ENCODE measurements at regions not wholly inside any gene's neighbourhood (a gene's known extent, or its start where the extent isn't known, plus 50 kb on each side); places are given as distances from the start of the nearest gene placed in this dataset.

DNA sequence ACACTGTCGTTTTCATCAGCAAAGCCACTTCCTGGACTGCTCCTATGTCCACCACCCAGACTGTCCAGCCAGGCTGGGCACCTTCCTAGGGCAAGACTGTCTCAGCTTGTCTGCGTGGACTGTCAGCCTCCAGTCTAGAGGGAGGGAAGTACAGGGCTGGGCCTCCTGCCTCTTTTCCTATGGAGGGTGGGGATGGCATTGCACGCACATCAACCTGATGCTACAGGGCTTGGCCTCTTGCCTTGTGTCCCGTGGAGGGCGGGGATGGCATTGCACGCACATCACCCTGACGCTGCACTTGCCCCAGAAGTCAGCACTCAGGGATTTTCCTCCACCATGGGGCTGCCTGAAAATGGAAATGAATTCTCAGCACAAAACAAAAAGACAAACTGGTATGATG is 304.2 kb upstream of the CDH4 start:
- no peak overlapping the region for H3K4me3 Mint-ChIP-seq (ENCODE audit: unreplicated experiment)
- no peak for DNase-seq (ENCODE audit: unreplicated experiment)
- POLR2A ChIA-PET: no interaction called here
- no peaks in the 10 kb centered on the region for H3K4me1 Mint-ChIP-seq (ENCODE audit: insufficient read depth, unreplicated experiment)
- BruUV-seq (replicated peaks): no TSS peak
- TF ChIP-seq, protein P1, sequence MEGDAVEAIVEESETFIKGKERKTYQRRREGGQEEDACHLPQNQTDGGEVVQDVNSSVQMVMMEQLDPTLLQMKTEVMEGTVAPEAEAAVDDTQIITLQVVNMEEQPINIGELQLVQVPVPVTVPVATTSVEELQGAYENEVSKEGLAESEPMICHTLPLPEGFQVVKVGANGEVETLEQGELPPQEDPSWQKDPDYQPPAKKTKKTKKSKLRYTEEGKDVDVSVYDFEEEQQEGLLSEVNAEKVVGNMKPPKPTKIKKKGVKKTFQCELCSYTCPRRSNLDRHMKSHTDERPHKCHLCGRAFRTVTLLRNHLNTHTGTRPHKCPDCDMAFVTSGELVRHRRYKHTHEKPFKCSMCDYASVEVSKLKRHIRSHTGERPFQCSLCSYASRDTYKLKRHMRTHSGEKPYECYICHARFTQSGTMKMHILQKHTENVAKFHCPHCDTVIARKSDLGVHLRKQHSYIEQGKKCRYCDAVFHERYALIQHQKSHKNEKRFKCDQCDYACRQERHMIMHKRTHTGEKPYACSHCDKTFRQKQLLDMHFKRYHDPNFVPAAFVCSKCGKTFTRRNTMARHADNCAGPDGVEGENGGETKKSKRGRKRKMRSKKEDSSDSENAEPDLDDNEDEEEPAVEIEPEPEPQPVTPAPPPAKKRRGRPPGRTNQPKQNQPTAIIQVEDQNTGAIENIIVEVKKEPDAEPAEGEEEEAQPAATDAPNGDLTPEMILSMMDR (IDR thresholded peaks at IDR 0.05; ENCODE audit: unreplicated experiment): no peak
- intact Hi-C loops (cut with micrococcal nuclease): no loop called here
- CTCF ChIA-PET: interaction anchor here (0.6 to 1.3 kb wide), 3 partner anchors 11 to 94 kb away, joined by 3 read pairs; no protein-coding TSS in a partner anchor
- peaks cover 9% of the 10 kb centered on the region for H3K9me3 Mint-ChIP-seq (ENCODE audit: unreplicated experiment)
- peaks cover 87% of the 10 kb centered on the region for H3K27me3 Mint-ChIP-seq (ENCODE audit: insufficient read depth, unreplicated experiment)
- no peaks in the 10 kb centered on the region for H3K36me3 Mint-ChIP-seq (ENCODE audit: insufficient read depth, unreplicated experiment)
- H3K27ac Mint-ChIP-seq (ENCODE audit: low read depth, unreplicated experiment): no peak overlapping the region

DNA sequence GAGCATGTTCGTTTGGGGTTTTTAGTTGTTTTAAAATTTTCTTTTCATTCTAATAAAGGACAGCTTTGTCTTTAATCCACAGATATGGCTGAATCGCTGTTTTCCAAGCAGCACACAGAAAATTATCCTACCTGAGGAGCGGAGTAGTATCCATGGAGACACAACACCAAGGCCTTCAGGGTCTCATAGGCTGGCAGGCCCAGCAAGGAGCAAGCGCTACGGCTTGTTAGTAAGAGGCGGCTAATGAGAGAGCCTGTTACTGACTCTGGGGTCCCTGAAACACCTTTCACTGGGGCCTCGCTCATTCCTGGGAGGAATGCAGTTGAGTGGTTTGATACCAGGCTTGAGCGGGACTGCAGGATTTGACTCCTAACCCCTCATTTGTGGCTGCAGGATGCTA is 303.8 kb upstream of the CDH4 start:
- Mint-ChIP-seq H3K4me3 (ENCODE audit: unreplicated experiment) (no peak overlapping the region), H3K27ac (ENCODE audit: low read depth, unreplicated experiment) (no peak overlapping the region), H3K9me3 (ENCODE audit: unreplicated experiment) (peaks cover 9% of the 10 kb centered on the region), H3K36me3 (ENCODE audit: insufficient read depth, unreplicated experiment) (no peaks in the 10 kb centered on the region), H3K4me1 (ENCODE audit: insufficient read depth, unreplicated experiment) (no peaks in the 10 kb centered on the region), H3K27me3 (ENCODE audit: insufficient read depth, unreplicated experiment) (peaks cover 87% of the 10 kb centered on the region)
- intact Hi-C loops (cut with micrococcal nuclease): no loop called here
- CTCF ChIA-PET: interaction anchor here (1.0 kb wide), 1 partner anchor 89 kb away, joined by 3 read pairs; no protein-coding TSS in a partner anchor
- TF ChIP-seq, protein P1 (IDR thresholded peaks at IDR 0.05; ENCODE audit: unreplicated experiment): no peak
- DNase-seq (ENCODE audit: unreplicated experiment): no peak
- POLR2A ChIA-PET: no interaction called here
- BruUV-seq (replicated peaks): no TSS peak

DNA sequence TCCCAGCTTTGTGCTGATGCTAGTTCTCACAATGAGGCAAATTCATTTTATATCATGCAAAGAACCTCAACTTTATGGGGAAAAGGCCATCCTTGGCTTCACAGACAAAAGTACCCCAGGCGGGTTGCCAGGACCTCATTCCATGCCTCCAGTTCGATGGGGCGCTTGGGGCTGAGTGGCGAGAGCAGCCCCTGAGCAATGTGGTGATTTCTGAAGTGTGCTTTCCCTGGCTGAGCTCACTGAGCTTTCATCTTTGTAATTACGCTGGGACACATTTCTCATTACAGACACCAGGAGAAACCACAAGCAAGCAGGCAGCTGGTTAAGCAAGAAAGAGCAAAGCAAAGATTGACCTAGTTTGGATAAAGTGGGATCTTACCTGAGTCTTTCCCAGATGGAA is 301.5 kb upstream of the CDH4 start:
- DNase-seq (ENCODE audit: unreplicated experiment): no peak
- TF ChIP-seq, protein P1 (IDR thresholded peaks at IDR 0.05; ENCODE audit: unreplicated experiment): no peak
- intact Hi-C loops (cut with micrococcal nuclease): no loop called here
- Mint-ChIP-seq H3K36me3 (ENCODE audit: insufficient read depth, unreplicated experiment) (no peaks in the 10 kb centered on the region), H3K9me3 (ENCODE audit: unreplicated experiment) (peaks cover 9% of the 10 kb centered on the region), H3K27ac (ENCODE audit: low read depth, unreplicated experiment) (no peak overlapping the region), H3K4me3 (ENCODE audit: unreplicated experiment) (no peak overlapping the region), H3K27me3 (ENCODE audit: insufficient read depth, unreplicated experiment) (peaks cover 92% of the 10 kb centered on the region), H3K4me1 (ENCODE audit: insufficient read depth, unreplicated experiment) (no peaks in the 10 kb centered on the region)
- ChIA-PET CTCF (no interaction called here), POLR2A (interaction anchor here (0.6 kb wide), 1 partner anchor 10 kb away, joined by 3 read pairs; no protein-coding TSS in a partner anchor)
- BruUV-seq (replicated peaks): no TSS peak

DNA sequence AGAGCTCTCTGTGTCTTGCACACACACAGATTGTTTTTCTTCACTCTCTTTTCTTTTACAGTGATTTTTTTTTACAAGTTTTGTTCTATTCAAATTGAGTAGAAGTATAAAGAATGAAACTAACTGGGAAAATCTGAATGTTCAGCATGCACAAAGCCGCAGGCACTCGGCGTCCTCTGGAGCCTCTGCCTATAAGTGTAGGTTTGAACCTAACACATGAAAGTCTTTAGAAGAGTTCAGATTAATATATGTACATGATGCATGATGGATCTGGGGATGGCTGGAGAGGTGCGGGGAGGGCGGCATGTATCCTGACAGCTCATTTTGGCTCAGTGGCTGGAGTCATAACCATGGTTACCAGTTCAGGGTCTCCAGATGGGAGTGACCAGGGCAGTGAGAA is 301.1 kb upstream of the CDH4 start:
- DNase-seq (ENCODE audit: unreplicated experiment): no peak
- TF ChIP-seq, protein P1 (IDR thresholded peaks at IDR 0.05; ENCODE audit: unreplicated experiment): no peak
- CTCF ChIA-PET: no interaction called here
- intact Hi-C loops (cut with micrococcal nuclease): no loop called here
- H3K27me3 Mint-ChIP-seq (ENCODE audit: insufficient read depth, unreplicated experiment): peaks cover 92% of the 10 kb centered on the region
- H3K4me3 Mint-ChIP-seq (ENCODE audit: unreplicated experiment): no peak overlapping the region
- no peak overlapping the region for H3K27ac Mint-ChIP-seq (ENCODE audit: low read depth, unreplicated experiment)
- no peaks in the 10 kb centered on the region for H3K4me1 Mint-ChIP-seq (ENCODE audit: insufficient read depth, unreplicated experiment)
- peaks cover 9% of the 10 kb centered on the region for H3K9me3 Mint-ChIP-seq (ENCODE audit: unreplicated experiment)
- no peaks in the 10 kb centered on the region for H3K36me3 Mint-ChIP-seq (ENCODE audit: insufficient read depth, unreplicated experiment)
- POLR2A ChIA-PET: no interaction called here
- no TSS peak for BruUV-seq (replicated peaks)
